ENCODE measurements at regions not wholly inside any gene's neighbourhood (a gene's known extent, or its start where the extent isn't known, plus 50 kb on each side); places are given as distances from the start of the nearest gene placed in this dataset.

DNA sequence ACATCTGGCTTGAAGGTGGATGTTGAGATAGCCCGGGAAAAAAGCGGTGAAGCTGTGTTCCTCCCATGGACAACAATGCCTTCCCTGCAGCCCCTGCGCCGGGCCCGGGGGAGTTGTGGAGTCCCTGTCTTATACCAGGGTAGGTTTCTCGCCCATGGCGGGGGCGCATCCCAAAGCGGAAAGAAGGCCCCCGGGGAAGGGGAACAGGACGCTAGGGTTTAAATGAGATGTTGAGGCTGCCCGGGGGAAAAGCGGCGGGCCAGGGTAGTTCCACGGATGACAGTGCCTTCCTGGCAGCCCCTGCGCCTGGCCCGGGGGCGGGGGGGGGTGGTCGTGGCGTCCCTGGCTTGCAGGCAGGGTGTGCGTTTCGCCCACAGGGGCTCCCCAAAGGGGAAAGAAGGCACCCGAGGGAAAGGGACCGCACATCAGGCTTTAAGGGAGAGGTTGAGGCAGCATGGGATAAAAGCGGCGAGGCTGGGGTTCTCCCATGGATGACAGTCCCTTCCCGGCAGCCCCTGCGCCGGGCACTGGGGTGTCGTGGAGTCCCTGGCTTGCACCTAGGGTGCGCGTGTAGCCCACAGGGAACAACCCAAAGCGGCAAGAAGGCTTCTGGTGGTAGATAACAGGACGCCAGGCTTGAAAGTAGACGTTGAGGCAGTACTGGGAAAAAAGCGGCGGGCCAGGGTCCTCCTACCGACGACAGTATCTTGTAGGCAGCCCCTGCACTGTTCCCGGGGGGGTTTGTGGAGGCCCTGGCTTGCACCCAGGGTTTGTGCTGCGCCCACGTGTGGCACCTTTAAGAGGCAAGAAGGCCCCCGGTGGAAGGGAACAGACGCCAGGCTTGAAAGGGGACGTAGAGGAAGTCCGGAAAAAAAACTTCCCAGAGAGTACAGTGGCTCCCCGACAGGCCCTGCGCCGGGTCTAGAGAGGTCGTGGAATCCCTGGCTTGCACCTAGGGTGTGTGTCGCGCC is 160.8 kb upstream of the ALG10B start:
- TF ChIP-seq, protein P1, sequence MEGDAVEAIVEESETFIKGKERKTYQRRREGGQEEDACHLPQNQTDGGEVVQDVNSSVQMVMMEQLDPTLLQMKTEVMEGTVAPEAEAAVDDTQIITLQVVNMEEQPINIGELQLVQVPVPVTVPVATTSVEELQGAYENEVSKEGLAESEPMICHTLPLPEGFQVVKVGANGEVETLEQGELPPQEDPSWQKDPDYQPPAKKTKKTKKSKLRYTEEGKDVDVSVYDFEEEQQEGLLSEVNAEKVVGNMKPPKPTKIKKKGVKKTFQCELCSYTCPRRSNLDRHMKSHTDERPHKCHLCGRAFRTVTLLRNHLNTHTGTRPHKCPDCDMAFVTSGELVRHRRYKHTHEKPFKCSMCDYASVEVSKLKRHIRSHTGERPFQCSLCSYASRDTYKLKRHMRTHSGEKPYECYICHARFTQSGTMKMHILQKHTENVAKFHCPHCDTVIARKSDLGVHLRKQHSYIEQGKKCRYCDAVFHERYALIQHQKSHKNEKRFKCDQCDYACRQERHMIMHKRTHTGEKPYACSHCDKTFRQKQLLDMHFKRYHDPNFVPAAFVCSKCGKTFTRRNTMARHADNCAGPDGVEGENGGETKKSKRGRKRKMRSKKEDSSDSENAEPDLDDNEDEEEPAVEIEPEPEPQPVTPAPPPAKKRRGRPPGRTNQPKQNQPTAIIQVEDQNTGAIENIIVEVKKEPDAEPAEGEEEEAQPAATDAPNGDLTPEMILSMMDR (IDR thresholded peaks at IDR 0.05; ENCODE audit: extremely low read depth in 1 of 2, insufficient read depth in 1 of 2, low read depth in 1 of 2, low read length in 2 of 2), result no peak
- TF ChIP-seq MYC (IDR thresholded peaks at IDR 0.05; ENCODE audit: low read depth, low read length) (no peak), EZH2 (IDR thresholded peaks at IDR 0.05; ENCODE audit: borderline replicate concordance, low read depth, low read length, severe bottlenecking) (no peak), POLR2A (IDR thresholded peaks at IDR 0.05; ENCODE audit: low read depth, low read length) (no peak), POLR2AphosphoS5 (IDR thresholded peaks at IDR 0.05; ENCODE audit: insufficient read depth, low read depth, low read length) (no peak), FOS (IDR thresholded peaks at IDR 0.05; ENCODE audit: borderline replicate concordance, insufficient read depth, low read length) (no peak)
- TF ChIP-seq, protein P2, sequence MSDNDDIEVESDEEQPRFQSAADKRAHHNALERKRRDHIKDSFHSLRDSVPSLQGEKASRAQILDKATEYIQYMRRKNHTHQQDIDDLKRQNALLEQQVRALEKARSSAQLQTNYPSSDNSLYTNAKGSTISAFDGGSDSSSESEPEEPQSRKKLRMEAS (IDR thresholded peaks at IDR 0.05; ENCODE audit: insufficient read depth, insufficient read length), result no peak
